ENCODE measurements at regions not wholly inside any gene's neighbourhood (a gene's known extent, or its start where the extent isn't known, plus 50 kb on each side); places are given as distances from the start of the nearest gene placed in this dataset.

DNA sequence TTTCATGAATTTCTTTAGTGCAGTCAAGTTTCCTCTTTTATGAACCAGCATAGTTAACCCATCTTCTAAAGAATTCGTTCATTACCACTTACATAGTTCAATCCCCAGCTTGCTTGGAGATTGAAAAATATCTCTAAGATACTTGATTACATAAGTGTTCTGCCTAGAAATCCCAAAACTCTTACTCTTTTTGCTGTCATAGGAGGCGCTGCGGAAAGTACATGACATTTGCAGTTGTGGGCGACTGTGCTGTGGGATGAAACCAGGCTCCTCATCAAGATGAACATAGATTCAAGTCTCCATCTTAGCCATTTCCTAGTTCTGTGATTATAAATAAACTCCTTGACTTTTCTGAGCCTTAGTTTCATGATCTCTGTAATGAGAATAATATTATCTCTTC is 107.1 kb upstream of the SORBS2 start:
- Mint-ChIP-seq H3K36me3 (ENCODE audit: low read depth) (no peaks in the 10 kb centered on the region), H3K27me3 (ENCODE audit: low read depth) (peaks cover 25% of the 10 kb centered on the region), H3K27ac (no peak overlapping the region), H3K4me1 (peaks cover 11% of the 10 kb centered on the region), H3K4me3 (no peak overlapping the region), H3K9me3 (peaks cover 3% of the 10 kb centered on the region)
- no peak for TF ChIP-seq CTCF (IDR thresholded peaks at IDR 0.05; ENCODE audit: unreplicated experiment in 3 of 3)

DNA sequence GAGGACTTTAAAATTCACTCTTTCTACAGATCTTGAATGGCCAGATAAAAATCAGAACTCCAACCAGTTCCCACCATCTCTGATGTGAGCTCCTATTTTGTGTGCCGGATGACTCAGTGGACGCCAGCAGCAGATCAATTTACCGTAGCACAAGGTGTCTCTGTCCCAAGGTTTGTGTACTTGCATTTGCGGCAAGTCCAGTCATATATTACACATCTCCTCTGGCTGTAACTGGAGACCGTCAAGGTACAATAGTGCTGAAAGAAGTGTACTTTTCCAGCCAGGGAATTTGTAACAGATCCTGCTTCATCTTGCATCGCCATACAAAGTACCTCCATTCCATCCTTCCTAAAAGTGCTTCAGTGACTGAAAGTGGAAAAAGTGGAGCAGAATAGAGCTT is 108.2 kb upstream of the SORBS2 start:
- no peak overlapping the region for H3K4me3 Mint-ChIP-seq
- H3K36me3 Mint-ChIP-seq (ENCODE audit: low read depth) = no peaks in the 10 kb centered on the region
- no peak for TF ChIP-seq CTCF (IDR thresholded peaks at IDR 0.05; ENCODE audit: unreplicated experiment in 3 of 3)
- H3K4me1 Mint-ChIP-seq = peaks cover 5% of the 10 kb centered on the region
- no peak overlapping the region for H3K27ac Mint-ChIP-seq
- H3K27me3 Mint-ChIP-seq (ENCODE audit: low read depth) = peaks cover 25% of the 10 kb centered on the region
- peaks cover 6% of the 10 kb centered on the region for H3K9me3 Mint-ChIP-seq

- no peak for TF ChIP-seq CTCF (IDR thresholded peaks at IDR 0.05; ENCODE audit: unreplicated experiment in 3 of 3)
- H3K27me3 Mint-ChIP-seq (ENCODE audit: low read depth) = peaks cover 22% of the 10 kb centered on the region
- peaks cover 5% of the 10 kb centered on the region for H3K4me1 Mint-ChIP-seq
- no peaks in the 10 kb centered on the region for H3K36me3 Mint-ChIP-seq (ENCODE audit: low read depth)
- no peak overlapping the region for H3K4me3 Mint-ChIP-seq
- no peak overlapping the region for H3K27ac Mint-ChIP-seq
- H3K9me3 Mint-ChIP-seq = peaks cover 6% of the 10 kb centered on the region
These were observed 108.8 kb upstream of the SORBS2 start for GRCh38 chr4:185920691-185921260.

GRCh38 chr4:185921583-185922555 is 109.9 kb upstream of the SORBS2 start:
- Mint-ChIP-seq H3K4me3 (no peak overlapping the region), H3K27me3 (ENCODE audit: low read depth) (peaks cover 22% of the 10 kb centered on the region), H3K27ac (no peak overlapping the region), H3K36me3 (ENCODE audit: low read depth) (no peaks in the 10 kb centered on the region), H3K9me3 (peaks cover 6% of the 10 kb centered on the region), H3K4me1 (peaks cover 5% of the 10 kb centered on the region)
- no peak for TF ChIP-seq CTCF (IDR thresholded peaks at IDR 0.05; ENCODE audit: unreplicated experiment in 3 of 3)

- peaks cover 6% of the 10 kb centered on the region for H3K9me3 Mint-ChIP-seq
- H3K4me3 Mint-ChIP-seq = no peak overlapping the region
- H3K27me3 Mint-ChIP-seq (ENCODE audit: low read depth) = peaks cover 9% of the 10 kb centered on the region
- peaks cover 5% of the 10 kb centered on the region for H3K4me1 Mint-ChIP-seq
- no peak for TF ChIP-seq CTCF (IDR thresholded peaks at IDR 0.05; ENCODE audit: unreplicated experiment in 3 of 3)
- no peaks in the 10 kb centered on the region for H3K36me3 Mint-ChIP-seq (ENCODE audit: low read depth)
- no peak overlapping the region for H3K27ac Mint-ChIP-seq
These were observed 112.6 kb upstream of the SORBS2 start for GRCh38 chr4:185924458-185925044.
